ENCODE measurements at regions not wholly inside any gene's neighbourhood (a gene's known extent, or its start where the extent isn't known, plus 50 kb on each side); places are given as distances from the start of the nearest gene placed in this dataset.

GRCh38 chr5:8383616-8384015 lies 514.7 kb downstream of the MTRR start:
- POLR2A ChIA-PET: no interaction called here
- ATAC-seq: no peak
- CTCF ChIA-PET: no interaction called here

GRCh38 chr5:8386719-8387288 lies 517.9 kb downstream of the MTRR start:
- H3K27ac Mint-ChIP-seq: no peak overlapping the region
- H3K4me1 Mint-ChIP-seq: no peaks in the 10 kb centered on the region
- no peak for ATAC-seq
- TF ChIP-seq PREB (CRISPR knock-in tag; IDR thresholded peaks at IDR 0.05; ENCODE audit: borderline replicate concordance) (no peak), SP1 (CRISPR knock-in tag; conservative IDR thresholded peaks at IDR 0.05) (no peak), GRHL2 (CRISPR knock-in tag; IDR thresholded peaks at IDR 0.05; ENCODE audit: insufficient replicate concordance, severe bottlenecking) (no peak), ZNF138 (CRISPR knock-in tag; conservative IDR thresholded peaks at IDR 0.05) (no peak), MLX (CRISPR knock-in tag; IDR thresholded peaks at IDR 0.05) (no peak), NFE2L1 (CRISPR knock-in tag; IDR thresholded peaks at IDR 0.05) (no peak), E2F1 (CRISPR knock-in tag; IDR thresholded peaks at IDR 0.05) (no peak), RORB (CRISPR knock-in tag; IDR thresholded peaks at IDR 0.05) (no peak), FOXP4 (CRISPR knock-in tag; IDR thresholded peaks at IDR 0.05) (no peak), SMAD4 (CRISPR knock-in tag; IDR thresholded peaks at IDR 0.05) (no peak), CTCF (IDR thresholded peaks at IDR 0.05) (no peak), RELA (CRISPR knock-in tag; IDR thresholded peaks at IDR 0.05; ENCODE audit: borderline replicate concordance) (no peak), ATF3 (CRISPR knock-in tag; conservative IDR thresholded peaks at IDR 0.05) (no peak)

More at GRCh38 chr5:8383616-8384015, 514.7 kb downstream of the MTRR start:
- Mint-ChIP-seq H3K27ac (no peak overlapping the region), H3K36me3 (no peaks in the 10 kb centered on the region), H3K27me3 (ENCODE audit: low read depth) (no peaks in the 10 kb centered on the region), H3K4me1 (no peaks in the 10 kb centered on the region), H3K4me3 (no peak overlapping the region), H3K9me3 (no peaks in the 10 kb centered on the region; the same call in 1 of the 2 replicates)
- no peak for DNase-seq (ENCODE audit: low spot score)
- TF ChIP-seq ZNF317 (CRISPR knock-in tag; IDR thresholded peaks at IDR 0.05; ENCODE audit: borderline replicate concordance, low read depth) (no peak), ESRRA (CRISPR knock-in tag; IDR thresholded peaks at IDR 0.05; ENCODE audit: borderline replicate concordance) (no peak), MAX (CRISPR knock-in tag; IDR thresholded peaks at IDR 0.05) (no peak), SP1 (CRISPR knock-in tag; conservative IDR thresholded peaks at IDR 0.05) (no peak), HMGXB4 (CRISPR knock-in tag; IDR thresholded peaks at IDR 0.05) (no peak), ZNF263 (CRISPR knock-in tag; IDR thresholded peaks at IDR 0.05; ENCODE audit: low read depth) (no peak), FOXP4 (CRISPR knock-in tag; IDR thresholded peaks at IDR 0.05) (no peak), GABPB1 (CRISPR knock-in tag; IDR thresholded peaks at IDR 0.05) (no peak), ZNF121 (CRISPR knock-in tag; IDR thresholded peaks at IDR 0.05) (no peak)

More at GRCh38 chr5:8386719-8387288, 517.9 kb downstream of the MTRR start:
- ChIA-PET CTCF (no interaction called here), POLR2A (no interaction called here)
- Mint-ChIP-seq H3K4me3 (no peak overlapping the region), H3K27me3 (ENCODE audit: low read depth) (no peaks in the 10 kb centered on the region), H3K9me3 (no peaks in the 10 kb centered on the region), H3K36me3 (no peaks in the 10 kb centered on the region)
- DNase-seq (ENCODE audit: low spot score): no peak
